Tibial nerve (tissue), 4 donors: ENCODE measurements at regions not wholly inside any gene's neighbourhood (a gene's known extent, or its start where the extent isn't known, plus 50 kb on each side); places are given as distances from the start of the nearest gene placed in this dataset.

Source experiments
- CTCF ChIP-seq, 5 experiments: fragments of 200-600 bp in 3 of 5; fragments of 450-650 bp in 2 of 5; sonication (generic) in 3 of 5; IDR thresholded peaks; one replicate each; pipeline ENCODE4 v1.5.1; 2016 to 2019; ENCODE audit warnings: antibody characterized with exemption in 5 of 5, mild to moderate bottlenecking in 3 of 5, moderate library complexity in 2 of 5
- EP300 ChIP-seq, 2 donors: sonication (generic); formaldehyde crosslinking; IDR thresholded peaks; one replicate each; pipeline ENCODE4 v1.6.1; 2017; ENCODE audit warnings: antibody characterized with exemption in 2 of 2, mild to moderate bottlenecking in 1 of 2
- POLR2A ChIP-seq, 2 donors: fragments of 450-650 bp; IDR thresholded peaks; one replicate each; pipeline ENCODE4 v1.6.1; 2017; ENCODE audit warnings: antibody characterized with exemption in 2 of 2, mild to moderate bottlenecking in 2 of 2, moderate library complexity in 2 of 2

- no peak for TF ChIP-seq CTCF (IDR thresholded peaks at IDR 0.05)
- no peak for TF ChIP-seq POLR2A (IDR thresholded peaks at IDR 0.05)
- no peak for TF ChIP-seq EP300 (IDR thresholded peaks at IDR 0.05)
These were observed 54.8 kb upstream of the MITF start for GRCh38 chr3:69684309-69684961.
